H1 (cell line): ENCODE measurements at regions not wholly inside any gene's neighbourhood (a gene's known extent, or its start where the extent isn't known, plus 50 kb on each side); places are given as distances from the start of the nearest gene placed in this dataset.

ENCODE experiments used
- CBX8 ChIP-seq: fragments of 300-800, 300-1000 bp; sonication (generic); IDR thresholded peaks from 2 replicates; pipeline ENCODE4 v1.7.1; 2016; ENCODE audit warnings: low read depth, low read length, borderline replicate concordance
- CTBP2 ChIP-seq: IDR thresholded peaks from 2 replicates; pipeline ENCODE4 v1.7.0; 2011; ENCODE audit warnings: borderline replicate concordance, mild to moderate bottlenecking, moderate library complexity, mixed read lengths, low read length; ENCODE audit not compliant: insufficient read depth, insufficient read length
- RFX5 ChIP-seq: IDR thresholded peaks from 2 replicates; pipeline ENCODE4 v1.6.1; 2011; ENCODE audit warnings: low read depth, low read length, improper control_type of control experiment, borderline replicate concordance
- SRF ChIP-seq: IDR thresholded peaks from 2 replicates; pipeline ENCODE4 v1.6.1; 2011; ENCODE audit warnings: mild to moderate bottlenecking, low read depth, low read length, moderate library complexity
- TEAD4 ChIP-seq: IDR thresholded peaks from 2 replicates; pipeline ENCODE4 v1.6.1; 2012; ENCODE audit warnings: low read depth, low read length, inconsistent platforms, mixed read lengths

- TF ChIP-seq CTBP2 (no peak), SRF (no peak), RFX5 (no peak), TEAD4 (peak; percentile 72), CBX8 (no peak)
- TF ChIP-seq, all 59 proteins: peak for 2
Measured at GRCh38 chr14:104343690-104344640, 205.6 kb downstream of the KIF26A start (continued).
